NCI-H1417 treated with DMSO at 0.1 percent for 48 hours (cell line): ENCODE measurements at regions not wholly inside any gene's neighbourhood (a gene's known extent, or its start where the extent isn't known, plus 50 kb on each side); places are given as distances from the start of the nearest gene placed in this dataset.
A peak's percentile ranks its signal among the peaks of the same experiment; 100 is the strongest.
"Not testable (repeated sequence)": the region's sequence is repeated elsewhere in the genome, so short reads cannot be mapped to it uniquely, and the experiment has no call there.

Source experiments
- DNase-seq: peaks from one replicate; lab custom pipeline; 2025; lab: John Stamatoyannopoulos, UW

DNA sequence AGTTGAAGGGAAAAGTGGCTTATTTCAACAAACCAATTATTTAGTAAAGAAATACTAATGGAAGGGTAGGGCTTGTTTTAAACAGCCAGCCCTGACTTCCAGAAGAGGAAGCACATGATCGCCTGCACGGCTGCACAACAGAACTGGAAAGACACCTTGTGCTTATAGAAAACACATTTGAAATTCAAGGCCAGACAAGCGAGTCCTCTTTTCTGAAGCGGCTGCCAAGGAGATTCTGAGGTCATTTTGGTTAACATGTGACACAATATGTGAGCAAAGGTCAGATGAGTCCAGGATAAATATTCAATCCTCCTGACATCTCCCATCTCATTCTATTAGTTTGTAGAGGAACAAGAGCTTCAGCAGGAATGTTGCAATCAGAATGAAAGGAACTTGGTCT, 461.4 kb upstream of the ST8SIA4 start:
- no peak for DNase-seq

DNA sequence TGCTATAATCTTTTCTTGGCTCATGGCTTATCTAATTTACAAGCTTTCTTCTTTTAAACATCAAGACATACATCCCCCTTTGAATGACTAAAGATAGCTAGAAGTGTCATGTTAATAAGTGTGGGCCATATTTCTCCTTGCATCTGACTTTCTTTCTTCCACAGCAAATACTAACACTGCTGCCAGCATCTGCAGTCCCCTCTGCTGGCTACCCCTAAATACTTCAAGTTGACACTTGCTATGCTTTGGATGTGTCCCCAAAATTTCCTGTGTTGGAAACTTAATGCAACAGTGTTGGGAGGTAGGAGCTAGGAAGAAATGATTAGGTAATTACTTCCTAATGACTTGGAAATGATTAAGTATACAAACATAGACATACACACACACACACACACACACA, 459.0 kb upstream of the ST8SIA4 start:
- no peak for DNase-seq

DNA sequence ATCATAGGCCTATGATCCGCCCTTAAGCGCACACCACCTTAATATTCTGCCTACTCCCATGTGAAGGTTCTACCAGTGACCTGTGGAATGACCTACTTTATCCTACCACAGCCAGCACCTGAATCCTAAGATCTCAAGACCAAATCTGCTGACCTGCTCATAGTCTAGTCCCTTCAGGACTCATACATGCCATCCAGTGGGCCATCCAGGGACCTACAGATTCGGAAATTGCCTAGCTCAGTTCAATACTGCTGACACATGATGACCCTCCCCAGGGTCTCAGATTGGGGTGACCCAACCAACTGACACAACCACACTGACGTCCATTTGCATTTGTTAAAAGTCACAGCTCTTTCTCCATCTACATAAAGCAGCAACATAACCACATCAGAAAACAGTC, 443.8 kb upstream of the ST8SIA4 start:
- DNase-seq, result no peak

DNA sequence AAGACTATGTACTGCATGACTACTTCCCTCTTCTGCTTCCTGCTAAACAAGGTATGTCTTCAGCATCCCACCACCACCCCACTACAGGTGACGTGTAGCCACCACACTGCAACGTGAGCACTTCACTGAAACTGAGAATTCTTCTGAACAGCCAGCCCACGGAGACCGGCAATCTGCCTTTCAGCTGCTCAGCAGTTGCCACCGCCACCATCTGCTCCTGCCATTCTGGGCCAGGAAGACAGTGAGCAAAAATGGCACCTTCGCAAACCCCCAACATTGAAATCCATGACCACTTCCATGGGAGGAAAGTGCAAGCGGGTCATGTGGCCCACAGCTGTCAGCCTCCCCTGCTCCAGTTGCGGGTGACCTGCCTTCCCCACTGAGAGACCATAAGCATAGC, 443.4 kb upstream of the ST8SIA4 start:
- no peak for DNase-seq

DNA sequence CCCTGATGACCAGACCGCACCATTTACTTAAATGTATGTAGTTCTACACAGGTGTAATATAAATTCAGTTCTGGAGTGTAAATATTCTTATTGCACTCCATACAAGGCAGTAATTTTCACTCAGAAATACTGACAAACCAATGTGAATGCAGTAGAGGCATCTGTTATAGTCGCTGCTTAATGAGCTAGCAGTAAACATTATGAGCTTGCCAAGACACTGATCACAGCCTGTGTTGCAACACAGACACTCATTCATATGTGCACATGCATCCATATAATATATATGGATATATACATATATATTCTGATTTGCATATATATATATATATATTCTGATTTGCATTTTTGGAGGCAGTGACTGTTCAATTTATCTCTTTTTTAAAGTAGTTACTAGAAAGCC, 435.1 kb upstream of the ST8SIA4 start:
- DNase-seq, result no peak

DNA sequence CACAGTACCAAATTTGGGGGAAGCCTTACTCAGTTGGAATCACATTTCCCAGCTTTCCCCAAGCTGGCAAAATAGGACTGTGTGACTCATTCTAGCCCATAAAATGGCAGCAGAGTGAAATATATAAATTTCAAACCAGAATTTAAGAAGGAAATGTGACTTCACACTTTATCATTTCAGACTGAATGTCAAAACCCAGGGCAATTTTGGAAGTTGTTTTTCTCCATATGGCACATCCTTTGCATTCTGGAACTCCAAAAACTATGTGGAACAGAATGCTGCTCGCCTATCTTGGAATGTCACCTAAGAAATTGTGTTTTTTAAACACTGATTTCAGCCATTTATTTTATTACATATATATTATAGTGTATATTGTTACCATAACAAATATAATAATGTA, 424.7 kb upstream of the ST8SIA4 start:
- no peak for DNase-seq

DNA sequence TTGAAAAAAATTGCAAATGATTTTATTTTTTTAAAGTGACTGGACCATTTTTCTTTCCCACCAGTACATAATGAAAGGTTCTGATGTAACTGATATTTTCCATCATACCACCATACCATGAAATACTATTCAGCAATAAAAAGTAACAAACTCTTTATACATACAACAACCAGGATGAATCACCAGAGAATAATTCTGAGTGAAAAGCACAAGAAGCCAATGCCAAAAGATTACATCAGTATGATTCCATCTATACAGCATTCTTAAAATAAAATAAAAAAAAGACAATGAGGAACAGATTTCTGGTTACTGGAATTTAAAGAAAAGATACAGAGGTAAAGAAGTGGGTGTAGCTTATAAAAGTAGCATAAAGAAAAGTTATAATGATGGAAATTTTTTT, 423.7 kb upstream of the ST8SIA4 start:
- DNase-seq, result no peak

DNA sequence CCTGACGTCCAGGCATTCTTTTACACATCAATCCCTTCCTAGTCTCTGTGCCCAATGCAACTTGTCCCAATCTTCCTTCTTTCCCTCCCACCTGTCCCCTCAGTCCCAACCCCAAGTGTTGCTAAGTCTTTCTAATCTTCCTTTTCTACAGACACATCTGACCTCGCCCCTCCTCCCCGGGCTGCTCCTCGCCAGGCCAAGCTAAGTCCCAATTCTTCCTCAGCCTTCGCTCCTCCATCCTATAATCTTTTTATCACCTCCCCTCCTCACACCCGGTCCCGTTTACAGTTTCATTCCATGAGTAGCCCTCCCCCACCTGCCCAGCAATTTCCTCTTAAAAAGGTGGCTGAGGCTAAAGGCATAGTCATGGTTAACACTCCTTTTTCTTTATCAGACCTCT, 413.3 kb upstream of the ST8SIA4 start:
- DNase-seq, result not testable (repeated sequence)

DNA sequence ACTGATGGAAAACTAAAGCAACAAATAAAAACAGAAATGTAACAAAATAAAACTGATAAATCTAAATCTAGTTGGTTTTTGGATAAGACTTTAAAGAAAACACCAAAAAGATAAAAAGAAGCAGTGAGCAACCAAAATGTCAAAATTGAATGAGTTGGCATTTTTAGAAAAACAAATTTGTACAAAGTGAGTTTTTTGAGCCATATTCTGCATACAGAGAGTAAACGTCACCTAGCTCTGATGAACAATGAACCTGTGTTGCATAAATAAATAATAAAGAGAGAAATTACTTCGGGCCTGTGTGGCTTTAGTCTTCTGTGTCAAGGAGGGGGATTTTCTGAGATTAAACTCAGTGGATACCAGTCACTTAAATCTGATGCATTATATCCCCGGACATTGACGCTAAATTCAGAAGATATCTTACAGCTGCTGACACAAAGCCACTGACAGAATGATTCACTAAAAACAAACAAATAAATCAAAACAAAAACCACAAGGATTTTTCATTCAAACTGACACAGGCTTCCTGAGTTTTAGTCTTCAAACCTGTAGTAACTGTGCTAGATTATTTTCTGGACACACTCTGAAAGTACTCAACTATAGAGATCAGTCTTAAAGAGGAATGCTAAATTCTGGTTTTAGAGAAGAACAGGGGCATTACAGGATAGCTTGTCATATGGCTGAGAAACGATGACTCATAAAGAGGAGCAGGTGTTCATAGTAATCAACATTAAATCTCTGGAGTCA, 403.5 kb upstream of the ST8SIA4 start:
- peak; percentile 15 for DNase-seq

DNA sequence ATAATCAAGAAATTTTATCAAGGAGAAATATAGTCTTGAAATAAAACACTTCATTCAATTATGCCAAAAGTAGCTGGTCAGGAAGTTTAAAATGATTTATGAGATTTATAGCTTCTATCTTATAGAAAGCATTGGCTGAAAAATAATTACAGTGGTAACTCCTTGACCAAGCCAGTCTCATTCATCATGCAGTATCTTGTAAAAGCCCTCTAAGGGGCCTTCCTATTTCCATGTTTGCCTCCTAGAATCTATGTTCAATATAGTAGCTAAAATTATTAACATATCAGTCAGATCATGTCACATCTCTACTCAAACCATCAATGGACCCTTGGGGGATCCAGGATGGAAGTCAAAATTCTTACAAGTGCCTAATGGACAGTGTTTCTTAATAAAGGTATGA, 393.4 kb upstream of the ST8SIA4 start:
- no peak for DNase-seq

DNA sequence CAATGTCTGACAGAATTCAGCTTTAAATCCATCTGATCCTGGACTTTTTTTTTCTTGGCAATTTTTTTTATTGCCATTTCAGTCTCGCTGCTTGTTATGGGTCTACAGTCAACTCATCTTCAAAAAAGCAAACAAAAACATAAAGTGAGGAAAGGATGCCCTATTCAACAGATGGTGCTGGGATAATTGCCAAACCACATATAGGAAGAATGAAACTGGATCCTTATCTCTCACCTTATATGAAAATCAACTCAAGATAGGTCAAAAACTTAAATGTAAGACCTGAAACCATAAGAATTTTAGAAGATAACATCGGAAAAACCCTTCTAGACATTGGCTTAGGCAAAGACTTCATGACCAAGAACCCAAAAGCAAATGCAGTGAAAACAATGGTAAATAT, 389.1 kb upstream of the ST8SIA4 start:
- DNase-seq, result no peak

DNA sequence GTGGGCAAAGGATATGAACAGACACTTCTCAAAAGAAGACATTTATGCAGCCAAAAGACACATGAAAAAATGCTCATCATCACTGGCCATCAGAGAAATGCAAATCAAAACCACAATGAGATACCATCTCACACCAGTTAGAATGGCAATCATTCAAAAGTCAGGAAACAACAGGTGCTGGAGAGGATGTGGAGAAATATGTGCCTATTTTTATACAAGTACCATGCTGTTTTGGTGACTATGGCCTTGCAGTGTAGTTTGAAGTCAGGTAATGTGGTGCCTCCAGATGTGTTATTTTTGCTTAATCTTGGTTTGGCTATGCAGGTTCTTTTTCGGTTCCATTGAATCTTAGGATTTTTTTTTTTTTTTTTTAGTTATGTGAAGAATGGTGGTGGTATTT, 387.7 kb upstream of the ST8SIA4 start:
- not testable (repeated sequence) for DNase-seq

DNA sequence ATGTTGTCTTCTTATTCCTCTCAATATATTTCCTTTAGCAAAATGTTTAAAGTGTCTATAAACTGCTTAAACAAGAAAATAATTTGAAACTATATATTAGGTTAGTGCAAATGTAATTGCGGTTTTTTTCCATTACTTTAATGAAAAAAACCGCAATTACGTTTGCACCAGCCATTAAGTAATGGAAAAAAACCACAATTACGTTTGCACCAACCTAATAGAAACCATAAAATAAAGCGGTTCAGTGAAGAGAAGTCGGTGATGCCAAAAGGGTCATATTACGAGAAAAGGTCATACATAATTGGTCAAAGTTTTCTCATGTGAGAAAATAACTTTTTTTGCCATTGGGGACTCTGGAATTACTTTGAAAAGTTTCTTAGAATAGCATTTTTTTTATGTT, 385.6 kb upstream of the ST8SIA4 start:
- DNase-seq, result no peak

DNA sequence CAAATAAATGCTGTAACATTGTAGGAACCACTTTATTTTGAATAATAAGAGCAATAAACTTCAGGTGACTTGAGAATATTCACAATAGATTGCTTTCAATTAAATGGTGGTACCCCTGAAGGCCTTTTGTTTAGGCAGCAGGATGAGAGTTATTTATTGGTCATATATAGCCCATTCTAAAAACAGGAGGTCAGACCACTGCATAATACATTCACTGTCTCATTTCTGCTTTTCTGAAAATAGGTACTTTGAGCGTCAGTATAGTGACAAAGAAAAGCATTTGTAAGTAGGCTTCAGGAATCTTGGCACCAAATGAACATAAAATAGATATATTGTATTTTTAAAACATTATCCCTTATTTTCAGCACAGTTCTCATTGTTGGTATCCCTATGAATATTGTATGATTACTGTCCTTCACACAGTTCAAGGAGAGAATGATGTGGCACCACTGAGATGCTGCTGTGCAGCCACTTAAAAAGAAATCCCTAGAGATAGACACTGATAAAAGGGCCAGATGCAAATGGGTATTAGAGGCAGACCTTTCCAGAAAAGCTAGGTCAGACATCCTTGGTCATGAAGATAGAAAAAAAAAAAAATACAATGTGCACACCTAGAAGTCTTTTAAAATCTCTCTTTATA, 381.8 kb upstream of the ST8SIA4 start:
- DNase-seq, result no peak

DNA sequence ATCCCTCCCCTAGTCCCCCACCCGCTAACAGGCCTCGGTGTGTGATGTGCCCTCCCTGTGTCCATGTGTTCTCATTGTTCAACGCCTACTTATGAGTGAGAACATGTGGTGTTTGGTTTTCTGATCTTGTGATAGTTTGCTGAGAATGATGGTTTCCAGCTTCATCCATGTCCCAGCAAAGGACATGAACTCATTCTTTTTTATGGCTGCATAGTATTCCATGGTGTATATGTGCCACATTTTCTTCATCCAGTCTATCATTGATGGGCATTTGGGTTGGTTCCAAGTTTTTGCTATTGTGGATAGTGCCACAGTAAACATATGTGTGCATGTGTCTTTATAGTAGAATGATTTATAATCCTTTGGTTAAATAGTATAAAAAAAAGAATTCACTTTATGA, 380.9 kb upstream of the ST8SIA4 start:
- not testable (repeated sequence) for DNase-seq

DNA sequence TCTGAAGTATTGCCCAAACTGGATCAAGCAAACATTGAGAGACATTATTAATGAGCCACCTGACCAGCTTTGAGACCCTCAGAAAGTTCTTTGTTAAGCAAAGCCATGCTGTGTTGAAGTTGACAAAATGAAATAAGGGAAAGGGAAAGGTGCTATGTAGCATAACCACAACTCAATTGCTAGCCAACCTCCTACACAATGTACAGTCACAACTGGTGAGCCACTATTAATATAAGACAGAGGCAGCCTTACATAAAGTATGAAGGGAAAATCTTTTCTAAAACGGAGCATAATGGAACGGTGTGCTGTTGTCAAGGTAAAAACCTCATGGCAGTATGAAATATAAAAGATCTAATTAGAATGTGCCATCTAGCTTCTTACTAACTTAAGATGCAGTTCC, 375.8 kb upstream of the ST8SIA4 start:
- no peak for DNase-seq

DNA sequence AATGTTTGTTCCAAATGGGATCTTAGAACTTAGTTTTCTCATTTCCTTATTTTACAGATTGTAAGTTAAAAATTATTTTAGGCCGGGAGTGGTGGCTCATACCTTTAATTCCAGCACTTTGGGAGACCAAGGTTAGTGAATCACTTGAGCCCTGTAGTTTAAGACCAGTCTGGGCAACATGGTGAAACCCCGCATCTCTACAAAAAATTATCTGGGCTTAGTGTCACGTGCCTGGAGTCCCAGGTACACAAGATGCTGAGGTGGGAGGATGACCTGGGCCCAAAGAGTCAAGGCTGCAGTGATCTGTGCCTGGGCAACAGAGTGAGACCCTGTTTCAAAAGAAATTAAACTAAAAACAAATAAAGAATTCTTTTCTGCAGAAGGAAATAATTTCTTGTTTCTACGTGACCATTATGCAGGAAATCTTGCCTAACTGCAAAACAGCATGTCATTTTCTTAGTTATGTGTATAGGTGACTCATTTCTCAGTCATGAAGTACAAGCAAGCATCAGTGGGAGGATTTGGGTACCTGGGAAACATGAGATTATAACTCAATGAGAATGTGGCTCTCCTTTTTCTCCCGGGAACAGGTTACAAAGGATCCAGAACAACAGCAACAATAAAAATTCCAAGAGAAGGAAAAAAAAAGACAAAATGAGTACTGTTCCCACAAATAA, 375.1 kb upstream of the ST8SIA4 start:
- DNase-seq, result no peak

DNA sequence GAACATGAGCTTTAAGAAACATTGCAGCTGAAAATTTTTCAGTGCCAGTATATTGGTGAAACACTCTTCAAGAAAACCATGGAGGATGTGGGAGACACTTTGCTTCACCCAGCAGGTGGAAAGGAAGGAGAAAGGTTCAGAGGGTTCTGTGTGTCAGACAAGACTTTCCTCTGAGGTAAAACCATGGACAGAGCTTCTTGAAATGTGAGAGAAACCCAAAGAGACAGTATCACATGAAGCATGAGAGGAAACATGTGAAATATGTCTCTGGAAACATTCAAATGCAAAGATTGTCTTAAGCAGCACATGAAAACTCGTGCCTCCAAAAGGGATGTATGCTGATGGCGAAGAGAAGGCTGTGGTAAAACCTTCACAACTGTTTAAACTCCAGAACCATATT, 368.9 kb upstream of the ST8SIA4 start:
- DNase-seq, result no peak

DNA sequence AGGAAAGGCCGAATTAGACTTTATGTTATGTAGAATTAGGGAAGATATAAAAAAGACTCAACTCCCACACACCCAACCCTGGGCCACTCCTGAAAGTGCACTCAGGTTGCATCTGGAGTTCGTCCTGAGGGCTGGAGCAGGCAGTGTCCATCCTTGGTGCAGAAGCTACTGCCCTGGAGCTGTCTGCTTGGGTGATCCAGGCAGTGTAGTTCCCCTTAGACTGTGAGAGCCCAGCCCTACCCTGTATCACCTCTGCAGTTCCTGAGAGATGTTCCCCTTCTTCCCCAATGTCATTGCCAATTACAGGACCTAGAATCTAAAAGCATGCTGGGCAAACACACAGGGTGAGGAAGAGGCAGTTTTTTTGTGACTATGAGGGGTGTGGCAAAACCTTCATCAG, 368.3 kb upstream of the ST8SIA4 start:
- DNase-seq, result no peak

DNA sequence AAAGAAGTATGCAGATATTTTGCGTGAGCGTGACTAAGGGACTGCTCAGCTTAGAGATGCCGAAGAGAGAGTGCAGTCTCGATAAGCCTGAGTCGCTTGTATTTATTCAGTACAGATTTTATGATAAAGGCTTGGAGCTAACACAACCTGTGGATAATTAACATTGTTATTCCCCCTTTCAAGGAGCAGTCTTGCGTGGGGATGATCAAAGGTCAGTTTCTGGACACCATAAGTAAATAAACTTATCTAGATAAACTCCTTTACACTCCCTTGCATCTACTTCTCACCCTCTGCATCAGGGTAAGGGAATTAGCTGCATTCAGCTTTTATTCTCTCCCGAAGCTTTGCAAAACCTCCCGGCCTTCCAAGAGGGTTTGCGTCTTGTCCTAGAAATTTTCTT, 357.8 kb upstream of the ST8SIA4 start:
- DNase-seq, result no peak

DNA sequence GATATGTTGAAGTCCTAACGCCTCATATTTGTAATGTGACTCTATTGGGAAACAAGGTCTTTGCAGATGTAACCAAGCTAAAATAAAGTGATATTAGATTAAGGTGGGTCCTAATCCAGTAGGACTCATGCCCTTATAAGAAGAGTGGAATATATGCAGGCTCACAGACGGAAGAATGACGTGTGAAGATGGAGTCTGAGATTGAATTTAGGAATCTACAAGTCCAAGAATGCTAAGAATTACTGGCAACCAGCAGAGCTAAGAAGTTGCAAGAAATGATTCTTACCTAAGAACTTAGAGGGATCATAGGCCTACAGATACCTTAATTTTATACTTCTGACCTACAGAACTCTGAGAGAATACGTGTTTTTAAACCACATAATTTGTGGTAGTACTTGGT, 350.0 kb upstream of the ST8SIA4 start:
- no peak for DNase-seq

DNA sequence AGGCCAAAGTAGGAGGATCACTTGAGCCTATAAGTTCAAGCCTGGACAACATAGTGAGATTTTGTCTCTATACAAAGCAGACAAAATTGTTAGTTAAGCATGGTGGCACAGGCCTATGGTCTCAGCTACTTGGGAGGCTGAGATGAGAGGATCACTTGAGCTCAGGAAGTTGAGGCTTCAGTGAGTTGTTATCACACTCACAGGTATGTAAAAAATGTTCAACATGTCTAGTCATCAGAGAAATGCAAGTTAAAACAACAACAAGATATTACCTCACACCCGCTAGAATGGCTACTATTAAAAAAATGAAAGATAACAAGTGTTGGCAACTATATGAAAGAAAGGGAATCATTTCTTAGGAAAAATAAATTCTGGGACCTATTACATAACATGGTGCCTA, 341.5 kb upstream of the ST8SIA4 start:
- no peak for DNase-seq

DNA sequence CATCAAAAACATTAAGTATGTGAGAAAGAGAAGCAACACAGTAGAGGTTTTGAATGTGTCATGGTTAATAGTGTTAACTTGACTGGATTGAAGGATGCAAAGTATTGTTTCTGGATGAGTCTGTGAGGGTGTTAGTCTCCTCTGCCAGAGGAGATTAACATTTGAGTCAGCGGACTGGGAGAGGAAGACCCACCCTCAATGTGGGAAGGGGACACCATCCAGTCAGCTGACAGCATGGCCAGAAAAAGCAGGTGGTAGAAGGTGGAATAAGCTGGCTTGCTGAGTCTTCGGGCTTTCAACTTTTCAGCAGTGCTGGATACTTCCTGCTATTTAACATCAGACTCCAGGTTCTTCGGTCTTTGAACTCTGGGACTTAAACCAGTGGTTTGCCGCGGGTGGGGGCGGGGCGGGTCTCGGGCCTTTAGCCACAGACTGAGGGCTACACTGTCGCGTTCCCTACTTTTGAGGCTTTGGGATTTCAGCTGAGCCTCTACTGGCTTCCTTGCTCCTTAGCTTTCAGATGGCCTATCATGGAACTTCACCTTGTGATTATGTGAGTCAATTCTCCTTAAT, 309.9 kb upstream of the ST8SIA4 start:
- DNase-seq, result no peak
